ENCODE measurements at regions not wholly inside any gene's neighbourhood (a gene's known extent, or its start where the extent isn't known, plus 50 kb on each side); places are given as distances from the start of the nearest gene placed in this dataset.

GRCh38 chr3:127483902-127484591 lies 106.5 kb downstream of the TPRA1 start:
- DNase-seq (ENCODE audit: low read depth), result no peak

- no peak for DNase-seq (ENCODE audit: low read depth)
These were observed 107.4 kb downstream of the TPRA1 start for GRCh38 chr3:127483005-127483641.

GRCh38 chr3:127482216-127483004 lies 108.1 kb downstream of the TPRA1 start:
- DNase-seq (ENCODE audit: low read depth), result no peak

DNA sequence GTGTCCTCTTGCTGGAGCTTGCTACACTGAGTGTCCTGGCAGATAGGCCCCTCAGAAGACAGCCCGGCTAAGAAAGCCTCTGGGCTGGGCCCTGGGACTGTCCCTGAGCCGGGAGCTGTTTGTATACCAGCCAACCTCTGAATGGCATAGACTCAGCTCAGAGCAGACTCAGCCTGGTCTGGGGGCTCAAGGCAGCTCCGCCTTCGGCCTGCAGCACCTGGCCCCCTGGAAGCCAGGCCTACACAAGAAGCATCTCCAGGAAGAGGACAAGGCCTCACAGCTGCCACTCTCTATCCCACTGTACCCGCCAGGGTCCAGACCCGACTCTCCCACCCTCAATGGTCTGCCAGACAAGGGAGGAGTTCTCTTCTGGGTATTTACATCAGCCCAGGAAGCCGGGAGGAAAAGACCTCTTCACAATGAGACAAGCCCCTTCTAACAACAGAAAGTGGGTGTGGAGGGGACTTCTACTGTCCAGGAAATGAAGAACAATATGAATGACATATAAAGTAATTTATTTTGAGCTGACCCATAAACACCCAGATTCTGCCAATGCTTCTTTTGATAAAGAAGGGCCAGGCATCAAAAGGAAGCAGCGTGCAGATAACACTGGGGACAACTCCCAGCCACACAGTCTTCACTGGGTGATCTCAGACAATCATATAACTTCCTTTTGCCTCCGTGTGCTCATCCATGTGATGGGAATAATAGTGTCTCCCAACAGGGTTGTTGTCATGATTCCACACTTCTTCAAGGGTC lies 110.2 kb downstream of the TPRA1 start:
- DNase-seq (ENCODE audit: low read depth), result no peak

- no peak for DNase-seq (ENCODE audit: low read depth)
These were observed 111.1 kb downstream of the TPRA1 start for GRCh38 chr3:127479449-127479848.

GRCh38 chr3:127478922-127479321 lies 111.6 kb downstream of the TPRA1 start:
- DNase-seq (ENCODE audit: low read depth), result no peak

DNA sequence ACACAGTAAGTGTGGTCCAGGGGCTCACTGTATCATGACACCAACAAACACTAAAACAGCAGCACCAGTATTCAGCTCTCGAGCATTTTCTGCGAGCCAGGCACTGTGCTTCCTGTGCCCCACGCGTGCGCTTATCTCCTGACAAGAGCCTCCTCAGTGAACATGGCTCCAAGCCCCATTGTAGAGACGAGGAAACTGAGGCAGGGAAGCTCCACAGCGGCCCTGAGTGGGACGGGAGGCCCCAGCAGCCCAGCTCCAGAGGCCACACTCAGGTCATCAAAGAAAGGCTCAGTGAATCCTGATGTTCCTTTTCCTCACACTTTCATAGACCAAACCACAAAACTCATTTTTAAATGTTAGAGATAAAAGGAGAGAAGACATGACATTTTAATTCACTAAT lies 113.1 kb downstream of the TPRA1 start:
- no peak for DNase-seq (ENCODE audit: low read depth)

GRCh38 chr3:127476936-127477335 lies 113.6 kb downstream of the TPRA1 start:
- DNase-seq (ENCODE audit: low read depth), result no peak

- DNase-seq (ENCODE audit: low read depth), result no peak
These were observed 114.4 kb downstream of the TPRA1 start for GRCh38 chr3:127475975-127476705.

- DNase-seq (ENCODE audit: low read depth), result no peak
These were observed 115.1 kb downstream of the TPRA1 start for GRCh38 chr3:127475391-127475790.

- no peak for DNase-seq (ENCODE audit: low read depth)
These were observed 117.1 kb downstream of the TPRA1 start for GRCh38 chr3:127473244-127474024.

DNA sequence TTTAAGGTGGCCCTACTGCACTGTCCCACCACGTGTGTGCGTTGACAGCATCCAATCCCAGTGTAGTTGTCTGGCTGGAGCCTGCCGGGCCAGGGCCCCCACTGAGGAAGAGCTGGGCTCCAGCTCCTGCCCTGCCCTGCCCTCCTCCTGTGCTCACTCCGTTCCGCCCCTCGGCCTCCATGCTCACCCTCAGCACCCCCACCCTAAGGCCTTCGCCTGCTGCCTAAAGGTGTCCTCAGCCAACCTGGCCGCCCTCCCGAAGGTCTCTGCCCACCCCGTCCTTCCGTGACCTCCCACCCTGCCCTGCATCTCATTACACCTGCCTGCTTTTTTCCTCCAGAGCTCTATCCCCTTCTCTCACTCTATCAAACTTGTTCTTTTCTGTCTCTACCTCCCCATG lies 118.0 kb downstream of the TPRA1 start:
- no peak for DNase-seq (ENCODE audit: low read depth)

- DNase-seq (ENCODE audit: low read depth), result no peak
These were observed 119.4 kb downstream of the TPRA1 start for GRCh38 chr3:127471142-127471541.

GRCh38 chr3:127469760-127470159 lies 120.8 kb downstream of the TPRA1 start:
- DNase-seq (ENCODE audit: low read depth), result no peak

DNA sequence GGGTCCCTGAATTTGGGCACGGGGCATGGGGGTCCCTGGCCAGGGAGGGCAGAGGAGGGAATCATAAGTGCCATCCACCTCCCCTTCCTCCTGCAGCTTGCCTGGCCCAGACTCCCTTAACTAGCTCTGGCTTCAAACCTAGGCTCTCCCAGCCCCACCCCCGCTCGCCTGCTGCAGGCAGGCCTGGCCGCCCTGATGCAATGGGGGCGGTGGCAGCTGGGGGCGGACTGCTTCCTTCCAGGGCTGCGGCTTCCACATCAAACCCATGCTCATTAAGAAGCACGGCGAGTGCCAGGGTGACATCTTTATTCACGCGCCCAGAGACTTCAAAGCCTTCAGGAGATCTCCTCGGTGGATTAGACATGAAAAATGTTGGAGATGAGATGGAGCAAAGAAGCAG lies 123.1 kb downstream of the TPRA1 start:
- DNase-seq (ENCODE audit: low read depth), result no peak

DNA sequence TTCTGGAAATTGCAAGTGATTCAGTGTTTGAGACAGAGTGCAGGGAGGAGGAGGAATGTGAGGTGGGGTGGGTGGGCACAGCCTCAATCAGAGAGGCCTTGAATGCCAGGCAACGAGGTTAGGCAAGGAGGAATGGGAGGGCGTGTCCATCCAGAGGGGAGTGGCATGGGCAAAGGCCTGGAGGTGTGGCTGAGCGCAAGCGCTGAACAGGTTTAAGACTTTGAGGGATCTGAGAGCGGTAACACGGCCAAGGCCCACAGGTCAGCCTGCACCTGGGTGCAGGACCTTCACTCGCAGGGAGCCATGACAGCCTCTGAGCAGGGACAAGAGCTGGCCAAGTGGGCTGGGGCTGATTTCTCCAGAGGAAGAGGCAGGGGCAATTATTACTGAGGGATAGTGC lies 125.9 kb downstream of the TPRA1 start:
- DNase-seq (ENCODE audit: low read depth), result no peak

- DNase-seq (ENCODE audit: low read depth), result no peak
These were observed 128.3 kb downstream of the TPRA1 start for GRCh38 chr3:127462111-127462655.

DNA sequence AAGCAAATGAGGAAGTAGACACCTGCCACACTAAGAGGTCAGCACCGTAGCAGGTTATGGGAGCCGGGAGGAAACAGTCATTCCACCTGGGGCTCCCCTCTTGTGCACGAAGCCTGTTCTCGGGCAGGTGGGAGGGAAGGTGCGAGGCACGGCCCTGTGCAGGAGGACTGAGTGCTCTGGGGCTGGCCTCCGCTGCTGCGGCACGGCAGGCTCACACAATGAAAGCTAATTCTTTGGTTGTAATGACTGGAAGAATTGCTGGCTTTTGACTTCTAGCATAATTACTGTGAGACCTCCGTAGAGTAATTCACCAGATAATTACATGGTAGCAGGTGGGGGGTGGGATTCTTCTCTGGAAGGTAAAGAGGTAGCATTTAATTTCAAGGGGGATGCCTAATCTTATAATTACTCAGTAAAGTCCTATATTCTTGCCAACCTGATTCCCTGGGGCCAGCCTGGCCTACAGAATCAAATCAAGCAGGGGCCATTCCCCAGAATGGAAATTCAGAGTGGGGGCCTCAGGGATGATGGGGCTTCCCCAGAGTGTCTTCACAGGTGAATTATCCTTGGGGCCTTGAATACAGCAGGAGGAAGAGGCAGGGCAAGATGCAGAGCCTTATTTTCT lies 129.1 kb downstream of the TPRA1 start:
- no peak for DNase-seq (ENCODE audit: low read depth)

GRCh38 chr3:127459891-127460290 lies 130.6 kb downstream of the TPRA1 start:
- no peak for DNase-seq (ENCODE audit: low read depth)

Measured in renal cortical epithelial cell (primary cell).